ENCODE measurements at regions not wholly inside any gene's neighbourhood (a gene's known extent, or its start where the extent isn't known, plus 50 kb on each side); places are given as distances from the start of the nearest gene placed in this dataset.

DNA sequence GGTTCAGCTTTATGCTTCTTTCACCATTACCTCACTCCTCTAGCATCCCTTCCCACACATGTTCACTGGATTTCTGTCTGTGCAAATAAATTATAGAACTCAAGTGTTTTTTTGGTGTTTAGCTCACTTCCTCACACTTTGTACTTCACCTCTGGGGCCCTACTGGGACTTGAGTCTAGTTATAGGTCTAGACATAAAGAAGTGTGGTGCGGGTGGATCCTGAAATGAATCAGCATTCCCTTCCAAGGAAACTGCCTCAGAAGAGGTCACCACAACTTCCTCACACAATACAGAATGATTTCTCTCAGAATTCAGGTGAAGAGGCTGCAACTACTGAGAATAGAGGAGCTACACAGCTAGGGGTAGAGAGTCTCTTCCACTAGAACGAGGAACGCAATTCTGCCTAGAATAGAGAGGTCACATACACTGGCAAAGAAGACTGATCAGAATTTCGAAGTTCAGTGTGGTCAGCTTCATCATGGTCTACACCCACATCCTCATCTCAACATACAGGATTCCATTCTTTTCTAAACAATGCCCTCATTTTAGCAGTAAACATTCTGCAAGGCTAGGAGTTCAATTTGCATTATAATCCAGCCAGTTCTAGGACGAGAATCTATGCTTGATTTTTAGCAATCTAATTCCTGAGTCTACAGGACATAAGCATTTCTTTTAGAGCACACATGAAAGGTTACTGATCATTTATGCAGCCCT lies 938.7 kb upstream of the PHF14 start:
- H3K4me1 Mint-ChIP-seq: no peaks in the 10 kb centered on the region
- DNase-seq (no peak), ATAC-seq (no peak)
- no peaks in the 10 kb centered on the region for H3K36me3 Mint-ChIP-seq (ENCODE audit: low read depth)
- H3K4me3 Mint-ChIP-seq: no peak overlapping the region
- no peaks in the 10 kb centered on the region for H3K27me3 Mint-ChIP-seq
- no peak overlapping the region for H3K27ac Mint-ChIP-seq
- H3K9me3 Mint-ChIP-seq: no peaks in the 10 kb centered on the region

DNA sequence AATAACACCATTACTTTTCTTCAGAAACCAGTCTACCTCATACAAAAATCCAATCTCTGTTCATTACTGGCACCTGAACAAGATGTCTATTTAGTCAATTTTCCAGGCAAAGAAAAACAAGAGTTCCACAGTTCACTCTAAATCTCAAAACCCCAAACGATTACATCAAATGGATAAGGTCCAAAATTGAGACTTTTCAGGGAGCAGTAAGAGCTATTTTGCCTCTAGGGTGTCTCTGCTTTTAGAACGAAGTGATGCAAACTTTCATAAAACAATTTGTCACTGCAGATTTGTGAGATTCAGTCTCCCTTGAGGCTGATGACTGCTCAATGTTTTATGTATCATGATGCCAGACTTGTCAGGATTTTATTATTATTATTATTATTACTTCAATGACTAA lies 937.0 kb upstream of the PHF14 start:
- H3K4me3 Mint-ChIP-seq: no peak overlapping the region
- H3K27ac Mint-ChIP-seq: no peak overlapping the region
- no peak for DNase-seq
- no peak for ATAC-seq
- H3K36me3 Mint-ChIP-seq (ENCODE audit: low read depth): no peaks in the 10 kb centered on the region
- no peaks in the 10 kb centered on the region for H3K27me3 Mint-ChIP-seq
- no peaks in the 10 kb centered on the region for H3K9me3 Mint-ChIP-seq
- H3K4me1 Mint-ChIP-seq: no peaks in the 10 kb centered on the region

DNA sequence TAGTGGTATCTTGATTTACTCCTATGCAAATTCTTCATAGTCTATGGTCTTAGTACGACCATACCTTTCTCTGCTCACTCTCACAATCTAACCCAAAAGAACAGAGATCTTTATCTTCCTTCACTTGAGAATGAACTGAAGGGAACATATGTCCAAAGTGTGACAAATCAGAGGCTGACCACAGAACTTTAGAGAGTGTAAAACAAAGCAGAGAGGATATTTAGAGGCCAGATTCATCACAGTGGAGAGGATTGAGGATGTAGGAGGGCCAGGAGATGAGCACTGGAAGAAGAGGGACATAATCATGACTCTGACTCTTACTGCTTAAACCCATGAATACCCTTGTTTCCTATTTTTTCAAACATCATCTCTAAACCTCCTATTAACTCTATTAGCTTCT lies 935.3 kb upstream of the PHF14 start:
- Mint-ChIP-seq H3K27ac (no peak overlapping the region), H3K4me1 (no peaks in the 10 kb centered on the region), H3K9me3 (no peaks in the 10 kb centered on the region), H3K4me3 (no peak overlapping the region), H3K36me3 (ENCODE audit: low read depth) (no peaks in the 10 kb centered on the region), H3K27me3 (no peaks in the 10 kb centered on the region)
- DNase-seq (no peak), ATAC-seq (no peak)

DNA sequence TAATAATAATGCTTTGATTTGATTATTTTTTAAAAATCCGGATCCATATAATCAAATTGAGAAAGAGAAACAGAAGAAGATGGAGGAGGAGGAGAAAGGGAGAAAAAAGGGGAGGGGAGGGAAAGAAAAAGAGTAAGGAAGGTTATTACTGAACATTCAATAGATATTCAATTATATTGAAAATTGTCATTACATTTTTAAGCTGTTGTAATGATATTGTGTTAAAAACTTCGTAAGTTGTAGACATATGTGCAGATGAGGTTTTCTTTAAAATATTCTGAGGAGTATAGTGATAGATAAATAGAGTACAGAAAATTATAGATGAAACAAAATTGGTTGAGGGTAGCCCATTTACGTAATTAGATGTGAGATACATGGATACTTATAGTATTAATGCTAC lies 933.0 kb upstream of the PHF14 start:
- Mint-ChIP-seq H3K4me3 (no peak overlapping the region), H3K27ac (no peak overlapping the region), H3K27me3 (no peaks in the 10 kb centered on the region), H3K36me3 (ENCODE audit: low read depth) (no peaks in the 10 kb centered on the region), H3K4me1 (no peaks in the 10 kb centered on the region), H3K9me3 (no peaks in the 10 kb centered on the region)
- ATAC-seq: no peak
- DNase-seq: no peak

DNA sequence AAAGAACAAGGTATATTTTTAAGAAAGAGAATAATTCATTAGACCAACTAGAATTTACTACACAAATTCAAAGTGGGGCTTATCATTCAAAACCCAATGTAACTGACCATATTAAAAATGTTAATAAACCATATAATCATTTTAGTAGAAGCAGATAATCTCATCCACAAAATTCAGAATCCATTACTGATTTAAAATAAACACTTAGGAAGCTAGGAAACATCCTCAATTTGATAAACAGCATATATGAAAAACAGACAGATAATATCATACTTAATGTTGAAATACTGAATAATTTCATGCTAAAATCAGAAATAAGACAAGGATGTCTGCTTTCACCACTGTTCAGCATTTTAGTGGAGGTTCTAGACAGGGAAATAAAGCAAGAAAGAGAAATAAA lies 902.8 kb upstream of the PHF14 start:
- Mint-ChIP-seq H3K4me3 (no peak overlapping the region), H3K27me3 (no peaks in the 10 kb centered on the region), H3K27ac (no peak overlapping the region), H3K9me3 (no peaks in the 10 kb centered on the region), H3K36me3 (ENCODE audit: low read depth) (no peaks in the 10 kb centered on the region), H3K4me1 (no peaks in the 10 kb centered on the region)
- ATAC-seq: no peak
- no peak for DNase-seq

DNA sequence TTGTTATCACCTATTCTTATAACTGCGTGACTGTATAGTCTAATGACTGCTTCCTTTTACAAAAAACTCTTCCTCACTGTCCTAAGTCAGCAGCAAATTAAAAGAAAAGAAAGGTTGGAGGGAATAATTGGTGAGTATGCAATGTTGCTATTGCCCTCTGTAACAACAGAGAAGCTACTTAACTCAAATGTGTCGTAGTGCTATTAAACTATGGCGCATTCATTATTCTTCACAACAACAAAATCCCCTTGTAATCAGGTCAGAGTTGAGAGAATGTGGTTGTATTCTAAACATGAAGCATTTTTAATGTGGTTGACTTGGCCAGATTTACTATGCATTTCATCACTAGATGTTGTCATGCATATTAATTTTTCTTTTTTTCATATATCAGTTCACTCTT lies 897.8 kb upstream of the PHF14 start:
- Mint-ChIP-seq H3K9me3 (peaks cover 6% of the 10 kb centered on the region), H3K27me3 (no peaks in the 10 kb centered on the region), H3K36me3 (ENCODE audit: low read depth) (no peaks in the 10 kb centered on the region), H3K4me1 (no peaks in the 10 kb centered on the region), H3K4me3 (no peak overlapping the region), H3K27ac (no peak overlapping the region)
- no peak for DNase-seq
- ATAC-seq: no peak

DNA sequence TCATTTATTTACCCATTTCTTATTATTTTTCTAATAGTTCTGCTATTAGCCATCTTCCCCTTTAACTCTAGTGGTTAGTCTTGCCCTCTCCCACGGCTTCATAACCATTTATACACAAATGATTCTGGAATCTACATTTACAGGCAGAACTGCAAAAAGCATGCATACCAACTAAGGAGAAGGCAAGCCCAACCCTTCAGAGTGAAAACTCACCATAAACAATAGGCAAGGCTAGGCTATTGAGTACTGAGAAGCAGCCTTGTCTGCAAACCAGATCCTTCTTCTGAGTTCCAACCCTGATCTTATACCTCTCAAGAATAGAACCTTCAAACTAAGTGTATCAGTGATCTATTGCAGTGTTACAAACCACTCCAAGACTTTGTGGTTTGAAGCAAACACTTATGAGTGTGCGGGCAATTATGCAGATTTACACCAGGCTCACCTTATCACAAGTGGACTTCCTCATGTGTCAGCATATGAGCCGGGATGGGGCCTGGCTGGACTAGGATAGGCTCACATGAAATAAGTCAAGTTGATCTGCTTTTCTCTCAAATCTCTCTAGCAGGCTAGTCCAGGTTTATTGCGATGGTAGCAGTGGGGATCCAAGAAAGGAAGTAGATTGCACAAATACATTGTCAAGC lies 896.9 kb upstream of the PHF14 start:
- no peak for DNase-seq
- no peaks in the 10 kb centered on the region for H3K36me3 Mint-ChIP-seq (ENCODE audit: low read depth)
- no peak for ATAC-seq
- H3K4me1 Mint-ChIP-seq: no peaks in the 10 kb centered on the region
- no peak overlapping the region for H3K4me3 Mint-ChIP-seq
- no peak overlapping the region for H3K27ac Mint-ChIP-seq
- H3K9me3 Mint-ChIP-seq: peaks cover 6% of the 10 kb centered on the region
- H3K27me3 Mint-ChIP-seq: no peaks in the 10 kb centered on the region

DNA sequence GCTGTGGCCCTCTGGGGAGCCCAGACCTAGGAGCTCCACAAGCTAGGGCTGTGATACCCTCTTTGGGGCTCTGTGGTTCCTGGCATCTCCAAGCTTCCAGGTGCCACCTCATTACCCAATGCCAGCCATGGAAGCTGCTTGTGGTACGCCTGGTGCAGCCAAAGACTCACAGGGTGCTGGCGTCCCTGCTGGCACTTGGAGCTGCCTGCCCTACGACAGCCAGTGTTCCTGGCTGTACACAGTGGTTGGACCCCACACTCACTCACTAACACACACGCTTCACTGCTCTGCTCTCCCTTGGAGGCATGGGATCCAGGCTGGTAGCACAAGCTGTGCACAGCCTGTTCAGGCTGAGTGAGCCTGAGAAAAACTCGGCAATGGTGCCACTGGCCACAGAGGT lies 894.1 kb upstream of the PHF14 start:
- H3K9me3 Mint-ChIP-seq: peaks cover 6% of the 10 kb centered on the region
- no peak overlapping the region for H3K4me3 Mint-ChIP-seq
- no peak overlapping the region for H3K27ac Mint-ChIP-seq
- H3K36me3 Mint-ChIP-seq (ENCODE audit: low read depth): no peaks in the 10 kb centered on the region
- H3K27me3 Mint-ChIP-seq: no peaks in the 10 kb centered on the region
- ATAC-seq (no peak), DNase-seq (no peak)
- H3K4me1 Mint-ChIP-seq: no peaks in the 10 kb centered on the region

DNA sequence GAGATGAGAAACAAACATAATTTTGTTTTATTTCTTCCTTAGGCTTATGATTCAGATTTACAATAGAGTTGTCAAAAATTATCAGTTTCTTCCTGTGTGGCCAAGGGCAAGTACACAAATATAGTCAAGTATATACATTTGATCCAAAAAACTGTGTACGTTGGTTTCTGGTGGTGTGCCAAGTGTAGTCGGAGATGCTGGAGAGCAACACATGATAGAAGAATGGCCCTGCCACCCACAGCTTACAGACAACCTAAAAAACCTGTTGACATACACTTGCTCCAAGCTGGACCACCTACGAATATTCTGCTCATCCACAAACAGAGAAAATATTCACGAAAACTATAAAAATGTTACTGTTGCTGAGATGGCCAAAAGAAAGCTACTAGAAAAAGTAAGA lies 890.8 kb upstream of the PHF14 start:
- no peak overlapping the region for H3K4me3 Mint-ChIP-seq
- no peaks in the 10 kb centered on the region for H3K36me3 Mint-ChIP-seq (ENCODE audit: low read depth)
- no peak for DNase-seq
- ATAC-seq: no peak
- H3K9me3 Mint-ChIP-seq: peaks cover 4% of the 10 kb centered on the region
- H3K4me1 Mint-ChIP-seq: no peaks in the 10 kb centered on the region
- no peaks in the 10 kb centered on the region for H3K27me3 Mint-ChIP-seq
- H3K27ac Mint-ChIP-seq: no peak overlapping the region

DNA sequence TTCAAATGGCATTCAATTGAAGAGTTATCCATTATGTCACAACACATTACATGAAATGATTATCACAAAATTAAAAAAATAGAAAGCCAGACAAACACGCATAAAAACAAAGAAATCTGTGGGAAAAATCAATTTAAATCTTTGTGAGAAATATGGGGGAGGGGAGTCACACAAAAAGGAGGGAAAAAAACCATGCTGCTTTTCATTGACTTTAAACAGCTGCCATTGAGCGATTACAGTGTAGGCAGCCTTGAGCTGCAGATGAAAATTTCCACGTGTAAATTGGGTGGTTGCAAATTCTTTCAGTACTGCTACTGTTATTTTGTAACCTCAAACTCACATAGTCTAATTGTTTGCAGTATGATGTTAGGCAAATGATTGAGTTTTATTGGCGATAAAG lies 889.9 kb upstream of the PHF14 start:
- Mint-ChIP-seq H3K4me1 (no peaks in the 10 kb centered on the region), H3K27me3 (no peaks in the 10 kb centered on the region), H3K27ac (no peak overlapping the region), H3K9me3 (peaks cover 4% of the 10 kb centered on the region), H3K4me3 (no peak overlapping the region), H3K36me3 (ENCODE audit: low read depth) (no peaks in the 10 kb centered on the region)
- DNase-seq (no peak), ATAC-seq (no peak)

DNA sequence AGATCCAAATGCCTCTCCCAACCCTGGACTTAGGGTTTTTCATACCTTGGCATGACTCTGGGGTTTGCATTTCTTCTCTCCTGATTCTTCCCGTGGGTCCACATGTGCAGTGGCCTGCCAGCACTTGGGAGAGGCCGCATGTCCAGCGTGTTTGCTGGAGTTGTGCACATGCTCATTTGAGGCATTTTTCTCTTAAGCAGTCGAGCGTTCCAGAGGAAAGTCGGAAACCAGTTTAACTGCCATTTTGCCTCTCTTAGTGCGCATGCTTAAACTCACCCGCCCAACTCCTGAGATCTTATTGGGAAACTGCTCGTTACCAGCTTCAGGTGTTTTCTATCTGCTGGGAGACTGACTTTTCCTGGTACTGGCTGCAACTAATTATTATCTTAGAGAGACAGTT lies 888.4 kb upstream of the PHF14 start:
- H3K4me1 Mint-ChIP-seq: no peaks in the 10 kb centered on the region
- DNase-seq (no peak), ATAC-seq (no peak)
- no peak overlapping the region for H3K4me3 Mint-ChIP-seq
- H3K27me3 Mint-ChIP-seq: no peaks in the 10 kb centered on the region
- peaks cover 4% of the 10 kb centered on the region for H3K9me3 Mint-ChIP-seq
- no peak overlapping the region for H3K27ac Mint-ChIP-seq
- no peaks in the 10 kb centered on the region for H3K36me3 Mint-ChIP-seq (ENCODE audit: low read depth)

DNA sequence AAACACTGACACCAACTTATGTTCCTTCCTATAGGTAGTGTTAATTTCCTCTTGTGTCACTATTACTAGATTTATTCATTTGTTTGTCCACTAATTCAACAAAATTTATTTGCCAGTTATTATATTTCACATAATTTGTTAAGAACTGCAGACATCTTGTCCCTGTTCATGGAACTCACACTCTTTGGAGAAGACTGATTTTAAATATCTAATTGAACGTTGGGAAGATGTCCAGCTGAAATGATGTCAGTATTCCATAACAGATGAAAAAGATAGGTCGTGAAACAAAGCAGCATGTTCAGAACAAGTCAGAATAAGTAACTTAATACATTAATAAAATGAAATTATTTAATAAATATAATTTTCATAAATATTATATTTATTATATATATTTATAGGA lies 873.1 kb upstream of the PHF14 start:
- no peaks in the 10 kb centered on the region for H3K9me3 Mint-ChIP-seq
- no peak for ATAC-seq
- H3K27ac Mint-ChIP-seq: no peak overlapping the region
- H3K4me3 Mint-ChIP-seq: no peak overlapping the region
- no peak for DNase-seq
- no peaks in the 10 kb centered on the region for H3K27me3 Mint-ChIP-seq
- H3K4me1 Mint-ChIP-seq: no peaks in the 10 kb centered on the region
- no peaks in the 10 kb centered on the region for H3K36me3 Mint-ChIP-seq (ENCODE audit: low read depth)

DNA sequence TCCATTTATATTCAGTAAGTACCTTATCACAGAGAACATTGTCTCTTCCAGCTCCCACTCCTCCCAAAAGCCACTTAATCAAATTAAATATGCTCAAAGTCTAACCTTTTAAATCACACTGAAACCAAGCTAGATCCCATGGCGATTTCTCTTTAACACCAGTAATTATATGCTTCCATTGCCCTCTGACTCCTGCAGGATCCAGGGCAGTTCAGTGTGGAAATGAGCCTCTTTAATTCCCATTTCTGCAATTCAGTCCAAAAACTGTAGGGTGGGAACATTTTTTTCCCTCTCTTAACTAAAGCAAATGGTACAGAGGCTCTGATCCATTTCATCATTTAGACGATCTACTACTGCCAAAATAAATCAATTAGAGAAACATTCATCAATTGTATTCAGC lies 872.3 kb upstream of the PHF14 start:
- H3K27ac Mint-ChIP-seq: no peak overlapping the region

DNA sequence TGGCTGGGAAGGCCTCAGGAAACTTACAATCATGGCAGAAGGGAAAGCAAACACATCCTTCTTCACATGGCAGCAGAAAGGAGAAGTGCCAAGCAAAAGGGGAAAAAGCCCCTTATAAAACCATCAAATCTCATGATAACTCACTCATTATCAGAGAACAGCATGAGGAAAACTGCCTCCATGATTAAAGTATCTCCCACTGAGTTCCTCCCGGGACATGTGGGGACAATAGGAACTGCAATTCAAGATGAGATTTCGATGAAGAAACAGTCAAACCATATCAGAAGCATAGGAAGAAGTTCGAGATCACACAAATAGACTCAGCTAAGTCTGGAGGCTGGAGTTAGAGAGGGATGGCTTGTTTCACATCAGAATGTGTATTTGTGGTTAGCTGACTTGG lies 869.4 kb upstream of the PHF14 start:
- no peak for DNase-seq
- Mint-ChIP-seq H3K4me3 (no peak overlapping the region), H3K27ac (no peak overlapping the region), H3K4me1 (no peaks in the 10 kb centered on the region), H3K36me3 (ENCODE audit: low read depth) (no peaks in the 10 kb centered on the region), H3K9me3 (no peaks in the 10 kb centered on the region), H3K27me3 (no peaks in the 10 kb centered on the region)
- ATAC-seq: no peak

More for the DNA sequence above, 872.3 kb upstream of the PHF14 start:
- H3K4me3 Mint-ChIP-seq: no peak overlapping the region
- H3K9me3 Mint-ChIP-seq: no peaks in the 10 kb centered on the region
- no peaks in the 10 kb centered on the region for H3K36me3 Mint-ChIP-seq (ENCODE audit: low read depth)
- ATAC-seq (no peak), DNase-seq (no peak)
- H3K27me3 Mint-ChIP-seq: no peaks in the 10 kb centered on the region
- H3K4me1 Mint-ChIP-seq: no peaks in the 10 kb centered on the region

DNA sequence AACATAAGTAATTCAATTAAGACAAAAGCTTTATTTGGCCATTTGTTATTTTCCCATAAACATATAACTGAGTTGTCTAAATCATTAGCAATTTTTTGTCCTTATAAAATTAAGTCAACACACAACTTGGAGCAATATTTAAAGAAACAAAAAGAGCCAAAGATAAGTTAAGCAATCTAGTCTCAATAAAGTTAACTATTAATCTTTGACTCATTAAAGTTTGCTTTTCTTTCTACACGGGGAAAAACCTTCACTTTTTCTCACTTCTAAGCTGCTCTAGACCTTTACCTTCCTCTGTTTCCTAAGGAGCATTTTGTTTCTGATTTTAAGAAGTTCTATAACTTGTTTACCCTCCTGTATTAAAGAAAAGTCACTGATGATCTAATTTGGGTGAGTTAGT lies 867.1 kb upstream of the PHF14 start:
- DNase-seq (no peak), ATAC-seq (no peak)
- no peaks in the 10 kb centered on the region for H3K4me1 Mint-ChIP-seq
- no peaks in the 10 kb centered on the region for H3K36me3 Mint-ChIP-seq (ENCODE audit: low read depth)
- H3K4me3 Mint-ChIP-seq: no peak overlapping the region
- no peaks in the 10 kb centered on the region for H3K27me3 Mint-ChIP-seq
- H3K9me3 Mint-ChIP-seq: no peaks in the 10 kb centered on the region
- no peak overlapping the region for H3K27ac Mint-ChIP-seq

DNA sequence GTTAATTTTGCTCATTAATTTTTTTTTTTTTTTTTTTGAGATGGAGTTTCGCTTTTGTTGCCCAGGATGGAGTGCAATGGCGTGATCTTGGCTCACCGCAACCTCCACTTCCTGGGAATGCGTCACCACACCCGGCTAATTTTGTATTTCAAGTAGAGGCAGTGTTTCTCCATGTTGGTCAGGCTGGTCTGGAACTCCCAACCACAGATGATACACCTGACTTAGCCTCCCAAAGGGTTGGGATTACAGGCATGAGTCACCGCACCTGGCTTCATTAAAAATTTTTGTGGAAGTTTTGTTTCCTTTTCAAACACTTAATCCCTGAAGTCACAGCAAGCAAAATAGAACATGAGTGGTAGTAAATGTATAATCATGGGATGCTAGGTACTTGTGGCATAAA lies 857.2 kb upstream of the PHF14 start:
- Mint-ChIP-seq H3K9me3 (peaks cover 4% of the 10 kb centered on the region), H3K36me3 (ENCODE audit: low read depth) (no peaks in the 10 kb centered on the region), H3K4me3 (no peak overlapping the region), H3K27me3 (no peaks in the 10 kb centered on the region), H3K4me1 (no peaks in the 10 kb centered on the region), H3K27ac (no peak overlapping the region)
- DNase-seq: no peak
- ATAC-seq: no peak
